ENCODE measurements at regions not wholly inside any gene's neighbourhood (a gene's known extent, or its start where the extent isn't known, plus 50 kb on each side); places are given as distances from the start of the nearest gene placed in this dataset.

GRCh38 chr14:38125481-38126037 lies 82.1 kb upstream of the SSTR1 start:
- DNase-seq, result no peak

DNA sequence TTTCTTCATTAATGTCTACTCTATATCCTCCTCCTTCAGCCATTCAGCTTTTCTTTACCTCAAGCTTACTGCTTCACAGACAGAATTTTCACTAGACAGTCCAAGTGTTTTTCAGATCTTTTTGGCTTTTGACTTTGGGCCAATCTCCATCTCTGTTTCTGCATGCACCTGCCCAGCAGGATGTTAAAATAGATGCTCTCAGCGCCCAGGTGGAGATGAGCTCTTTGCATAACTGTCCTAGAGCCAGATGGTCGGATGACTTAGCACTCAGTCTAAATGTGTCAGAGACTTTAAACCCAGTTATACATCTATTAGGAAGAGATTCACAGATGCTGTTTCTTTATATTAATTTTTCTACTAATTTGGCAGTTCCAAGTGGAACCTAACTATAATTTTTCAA lies 80.3 kb upstream of the SSTR1 start:
- DNase-seq, result no peak

GRCh38 chr14:38127784-38128183 lies 79.9 kb upstream of the SSTR1 start:
- DNase-seq, result no peak

DNA sequence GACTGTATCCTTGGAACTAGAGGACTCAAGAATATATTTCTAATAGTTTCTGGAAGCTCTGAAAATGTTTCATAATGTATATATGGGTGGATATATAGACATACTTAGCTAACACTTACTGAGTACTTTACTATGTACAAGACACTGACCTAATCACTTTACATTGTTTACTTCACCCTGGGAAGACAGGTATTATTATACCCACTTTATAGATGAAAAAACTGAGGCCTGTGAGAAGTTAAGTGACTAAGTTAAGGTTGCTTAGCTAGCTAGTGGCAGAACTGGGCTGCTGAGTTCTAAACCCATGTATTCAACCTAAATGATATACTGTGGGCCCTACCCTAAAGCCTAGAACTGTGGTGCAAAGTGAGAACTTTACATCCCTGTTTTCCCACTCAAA lies 79.1 kb upstream of the SSTR1 start:
- no peak for DNase-seq

DNA sequence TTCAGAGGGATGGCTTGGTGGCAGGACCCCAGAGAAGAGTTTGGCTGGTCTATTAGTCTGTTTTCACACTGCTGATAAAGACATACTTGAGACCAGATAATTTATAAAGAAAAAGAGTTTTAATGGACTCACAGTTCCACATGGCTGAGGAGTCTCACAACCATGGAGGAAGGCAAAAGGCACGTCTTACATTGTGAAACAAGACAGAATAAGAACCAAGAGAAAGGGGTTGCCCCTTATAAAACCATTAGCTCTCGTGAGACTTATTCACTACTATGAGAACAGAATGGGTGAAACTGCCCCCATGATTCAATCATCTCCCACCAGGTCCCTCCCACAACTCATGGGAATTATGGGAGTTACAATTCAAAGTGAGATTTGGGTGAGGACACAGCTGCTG lies 78.5 kb upstream of the SSTR1 start:
- no peak for DNase-seq

DNA sequence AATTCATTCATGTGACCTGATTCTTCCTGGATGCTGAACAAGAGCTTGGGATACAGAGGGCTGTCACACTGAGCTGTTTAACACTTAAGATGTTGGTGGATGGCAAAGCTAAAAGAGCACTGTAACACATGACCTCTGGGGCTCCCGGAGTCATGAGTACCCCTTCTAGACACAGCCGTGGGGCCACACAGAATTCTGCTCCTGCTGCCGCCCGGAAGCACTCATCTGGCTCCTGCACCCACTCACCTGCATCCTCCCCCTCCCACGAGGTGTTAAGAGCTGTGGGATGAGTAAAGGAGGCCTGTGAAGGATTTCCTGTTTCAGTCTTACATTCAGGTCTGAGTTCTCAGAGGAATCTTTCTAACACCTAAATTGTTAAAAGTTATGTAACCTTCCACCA lies 78.0 kb upstream of the SSTR1 start:
- DNase-seq, result no peak

DNA sequence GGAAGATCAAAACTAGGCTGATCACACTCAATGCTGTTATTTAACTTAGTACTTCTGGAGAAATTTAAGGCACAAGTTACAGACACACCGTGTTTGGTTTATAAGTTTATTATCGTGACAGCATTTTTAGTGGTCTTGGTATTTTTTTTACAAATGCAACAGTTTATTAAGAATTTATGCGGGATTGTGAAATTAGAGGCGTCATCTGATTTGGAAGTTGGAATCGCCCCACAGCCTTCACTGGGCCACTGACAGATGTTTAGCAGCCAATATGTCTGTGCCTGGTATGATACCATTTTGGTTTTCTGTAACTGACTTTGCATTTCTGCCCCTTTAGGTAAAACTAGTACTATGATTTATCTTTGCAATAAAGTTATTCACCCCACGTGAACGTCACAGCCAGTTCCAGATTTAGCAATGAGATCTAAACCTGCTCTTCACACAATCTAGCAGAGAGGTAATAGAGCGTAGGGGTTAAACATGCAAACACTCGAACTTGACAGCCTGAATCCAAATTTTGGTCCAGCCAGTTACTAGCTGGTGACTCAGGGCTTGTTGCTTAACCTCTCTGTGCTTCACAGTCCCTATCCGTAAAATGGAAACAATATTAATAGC lies 73.2 kb upstream of the SSTR1 start:
- DNase-seq, result no peak

DNA sequence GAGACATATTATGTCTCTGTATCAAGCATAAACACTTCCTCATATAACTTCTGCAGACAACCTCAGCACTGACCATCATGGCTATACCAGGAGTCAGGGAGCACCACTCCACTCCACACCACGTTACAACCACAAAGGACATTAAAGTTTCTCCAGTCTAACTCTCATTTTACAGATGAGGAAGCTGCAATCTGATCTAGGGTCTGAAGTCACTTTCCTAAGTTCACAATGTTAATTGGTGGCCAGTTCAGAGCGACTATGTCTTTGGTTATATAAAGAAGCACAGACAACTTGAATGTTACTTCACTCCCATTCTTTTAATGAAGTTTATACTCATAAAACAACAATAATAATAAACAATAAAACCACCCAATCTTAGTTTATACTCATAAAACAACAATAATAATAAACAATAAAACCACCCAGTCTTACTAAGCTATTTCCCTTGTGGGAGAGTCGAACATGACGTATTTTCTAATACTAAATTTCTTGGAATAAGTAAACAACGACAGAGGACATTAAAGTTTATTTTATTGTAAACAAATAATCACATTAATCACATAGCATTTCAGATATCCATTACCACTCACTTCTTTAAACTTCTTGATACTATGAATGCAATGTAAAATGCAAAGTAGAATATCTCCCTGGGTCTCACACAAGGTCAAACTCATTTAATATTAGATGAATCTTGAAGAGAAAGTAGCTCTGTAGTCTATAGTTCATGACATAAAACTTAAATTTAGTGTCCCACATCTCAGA lies 72.4 kb upstream of the SSTR1 start:
- DNase-seq, result no peak

DNA sequence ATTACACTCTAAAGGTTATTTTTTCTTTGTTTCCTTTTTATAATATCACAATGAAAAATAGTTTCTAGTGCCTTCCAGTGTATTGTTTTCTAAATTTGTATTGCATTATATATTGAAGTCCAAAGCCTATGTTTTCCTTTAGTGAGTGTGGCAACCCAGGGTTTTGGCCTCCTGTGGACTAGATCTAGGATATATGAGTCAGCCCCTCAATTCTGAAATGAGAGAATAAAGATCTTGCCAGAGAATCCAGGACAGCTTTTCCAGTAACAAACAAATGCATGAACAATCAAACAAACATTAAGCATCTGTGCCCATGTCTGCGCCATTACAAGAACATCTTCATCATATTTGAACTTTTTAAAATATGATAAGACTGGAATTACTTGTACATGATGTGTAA lies 70.7 kb upstream of the SSTR1 start:
- no peak for DNase-seq

- no peak for DNase-seq
Measured at GRCh38 chr14:38138473-38139138, 69.1 kb upstream of the SSTR1 start.

DNA sequence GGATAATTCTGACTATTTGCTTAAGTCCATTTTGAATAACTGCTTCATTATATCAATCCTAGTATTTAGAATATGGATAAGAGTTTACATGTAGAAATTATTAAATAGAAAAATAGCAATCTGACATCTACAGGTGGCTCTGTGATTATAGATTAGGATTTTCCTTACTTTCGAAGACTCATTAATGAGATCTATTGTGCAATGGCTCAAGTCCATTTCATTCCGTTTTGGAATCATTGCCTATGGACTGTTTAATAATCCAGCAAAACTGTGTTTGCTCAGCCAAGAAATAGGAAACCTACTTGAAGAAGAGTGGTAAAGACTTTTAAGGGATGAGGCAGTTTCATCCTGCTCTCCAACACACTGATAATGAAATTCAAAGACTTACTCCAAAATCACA lies 67.8 kb upstream of the SSTR1 start:
- DNase-seq, result no peak

DNA sequence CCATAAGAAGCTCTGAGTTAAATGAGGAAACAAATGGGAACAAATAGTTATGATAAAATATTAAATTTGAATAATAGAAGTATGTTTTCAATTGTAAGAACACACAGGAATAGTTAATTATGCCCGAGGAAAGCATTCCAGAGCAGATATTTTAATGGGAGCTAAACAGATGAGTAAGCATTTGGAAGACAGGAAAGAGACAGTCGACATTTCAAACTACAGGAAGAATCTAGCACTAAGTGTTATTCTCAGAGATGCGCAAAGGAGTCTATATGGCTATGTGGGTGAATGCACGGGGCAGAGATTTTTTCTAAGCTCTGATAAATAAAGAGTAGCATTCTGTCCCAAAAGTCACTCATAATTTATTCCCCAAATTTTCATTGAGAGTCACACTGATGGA lies 64.5 kb upstream of the SSTR1 start:
- DNase-seq, result no peak

DNA sequence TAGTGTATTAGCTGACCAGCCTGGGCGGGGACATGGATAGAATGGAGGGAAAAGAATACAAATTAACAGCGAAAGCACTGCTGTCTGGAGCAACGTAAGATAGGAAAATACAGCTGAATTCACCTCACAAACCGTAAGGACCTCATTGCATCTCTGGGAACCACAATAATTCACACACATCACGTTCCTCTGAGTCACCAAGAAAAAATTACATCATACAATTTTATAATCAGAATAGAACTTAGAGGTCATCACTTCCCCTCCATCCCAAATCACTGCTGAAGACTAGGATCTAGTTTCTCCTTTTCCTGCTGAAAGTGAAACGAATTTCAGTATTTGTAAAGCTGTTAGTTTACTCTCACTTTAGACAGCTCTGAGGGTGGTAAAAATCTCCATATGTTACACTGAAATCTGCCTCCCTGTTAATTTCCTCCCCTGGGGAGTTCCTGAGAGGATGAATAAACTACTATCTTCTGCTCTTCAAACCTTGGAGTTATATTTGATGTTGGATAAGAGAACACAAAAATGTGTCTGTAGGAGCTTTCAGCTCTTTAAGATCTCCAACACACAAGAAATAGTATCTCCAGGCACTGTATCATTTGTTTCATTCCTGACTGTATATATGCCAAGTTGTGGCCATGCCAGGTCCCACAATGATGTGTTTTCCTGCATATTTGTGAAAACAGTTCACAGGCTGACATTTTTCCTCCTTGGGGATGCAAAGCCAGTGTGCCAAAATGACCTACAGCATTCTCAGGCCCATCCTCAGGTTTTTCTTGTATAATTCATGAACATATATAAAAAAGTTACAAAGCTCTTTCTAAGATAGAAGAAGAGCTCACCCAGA lies 63.8 kb upstream of the SSTR1 start:
- DNase-seq, result no peak

GRCh38 chr14:38145142-38145541 lies 62.6 kb upstream of the SSTR1 start:
- no peak for DNase-seq

- no peak for DNase-seq
Measured at GRCh38 chr14:38150075-38150474, 57.6 kb upstream of the SSTR1 start.

Data from activated CD4-positive, CD25-positive, alpha-beta regulatory T cell treated with anti-CD3 and anti-CD28 coated beads, Interleukin-2, amount 50 U/mL, for 72 hours (primary cell).